ENCODE measurements at regions not wholly inside any gene's neighbourhood (a gene's known extent, or its start where the extent isn't known, plus 50 kb on each side); places are given as distances from the start of the nearest gene placed in this dataset.

GRCh38 chr6:40923326-40923725, 115.7 kb downstream of the UNC5CL start:
- Histone ChIP-seq H3K4me1 (ENCODE audit: insufficient read depth, low read length) (no peaks in the 10 kb centered on the region), H3K9me3 (ENCODE audit: low read length) (no peaks in the 10 kb centered on the region), H4K20me1 (ENCODE audit: insufficient read depth, low read length) (no peaks in the 10 kb centered on the region), H3K9ac (ENCODE audit: insufficient read depth, low read depth, low read length) (no peak overlapping the region), H3K4me3 (replicated peaks in 1 of 3; ENCODE audit: insufficient read depth in 1 of 3, low read depth in 2 of 3, low read length in 3 of 3) (no peak overlapping the region), H3K4me2 (ENCODE audit: low read depth, low read length) (no peak overlapping the region), H3K79me2 (ENCODE audit: insufficient read depth, low read length) (no peaks in the 10 kb centered on the region), H3K27ac (ENCODE audit: extremely low read length, insufficient read depth, low read length) (no peak overlapping the region), H3K36me3 (replicated peaks in 1 of 2; ENCODE audit: control insufficient read depth in 1 of 2, insufficient read depth in 2 of 2, low read length in 2 of 2) (no peaks in the 10 kb centered on the region), H2AFZ (ENCODE audit: low read length) (no peak overlapping the region), H3K27me3 (ENCODE audit: control insufficient read depth in 1 of 2, insufficient read depth in 2 of 2, low read length in 2 of 2) (peaks cover 3 to 36% of the 10 kb centered on the region in 2 experiments; a peak in 4 of 5 replicates)
- no peak for FAIRE-seq
- no peak for DNase-seq (ENCODE audit: low spot score)
- no peak for TF ChIP-seq ZNF580 (CRISPR knock-in tag; IDR thresholded peaks at IDR 0.05; ENCODE audit: borderline replicate concordance, low read depth)
- TF ChIP-seq SIX1 (CRISPR knock-in tag; IDR thresholded peaks at IDR 0.05; ENCODE audit: borderline replicate concordance), result no peak
- no peak for TF ChIP-seq ZNF251 (CRISPR knock-in tag; IDR thresholded peaks at IDR 0.05)
- TF ChIP-seq ZFAT (CRISPR knock-in tag; conservative IDR thresholded peaks at IDR 0.05), result no peak
- TF ChIP-seq ZBTB7A (CRISPR knock-in tag; IDR thresholded peaks at IDR 0.05), result no peak
- no peak for TF ChIP-seq AHR (CRISPR knock-in tag; IDR thresholded peaks at IDR 0.05)
- ChIA-PET POLR2A (no interaction called here), CTCF (ENCODE audit: low intra/inter-chr PET ratio, low total read pairs) (no interaction called here)
- ATAC-seq, result no peak
- BruUV-seq (replicated peaks), result no TSS peak
- intact Hi-C loops (cut with micrococcal nuclease; ENCODE audit: unreplicated experiment) (no loop called here), in situ Hi-C loops (cut with HindIII; ENCODE audit: extremely low pct_ligation_motif_present, low pct_unique_long_range_greater_than_20kb) (no loop called here)
- 69% methylated on average over 3 of the region's 4 CpGs for WGBS (ENCODE audit: low lambda C conversion rate)

DNA sequence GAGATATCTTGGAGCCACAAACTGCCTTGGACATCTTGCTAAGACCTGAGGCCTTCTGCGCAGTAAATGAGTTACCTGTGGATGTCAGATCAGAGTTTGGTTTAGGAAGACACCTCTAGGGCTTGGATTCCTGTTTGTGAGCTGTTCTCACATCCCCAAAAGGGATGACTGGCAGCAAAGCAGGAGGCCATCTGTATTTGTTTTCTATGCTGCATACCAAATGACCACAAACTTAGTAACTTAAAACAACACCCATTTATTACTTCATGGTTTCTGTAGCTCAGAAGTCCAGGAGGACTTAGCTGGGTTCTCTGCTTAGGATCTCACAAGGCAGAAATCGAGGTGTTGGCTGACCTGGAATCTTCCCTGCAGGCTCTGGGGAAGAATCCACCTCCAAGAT, 116.7 kb downstream of the UNC5CL start:
- Histone ChIP-seq H2AFZ (ENCODE audit: low read length) (no peak overlapping the region), H3K4me2 (ENCODE audit: low read depth, low read length) (no peak overlapping the region), H4K20me1 (ENCODE audit: insufficient read depth, low read length) (no peaks in the 10 kb centered on the region), H3K79me2 (ENCODE audit: insufficient read depth, low read length) (no peaks in the 10 kb centered on the region), H3K4me1 (ENCODE audit: insufficient read depth, low read length) (no peaks in the 10 kb centered on the region), H3K4me3 (replicated peaks in 1 of 3; ENCODE audit: insufficient read depth in 1 of 3, low read depth in 2 of 3, low read length in 3 of 3) (no peak overlapping the region), H3K27ac (ENCODE audit: extremely low read length, insufficient read depth, low read length) (no peak overlapping the region), H3K27me3 (ENCODE audit: control insufficient read depth in 1 of 2, insufficient read depth in 2 of 2, low read length in 2 of 2) (peaks cover 2 to 30% of the 10 kb centered on the region in 2 experiments), H3K9ac (ENCODE audit: insufficient read depth, low read depth, low read length) (no peak overlapping the region), H3K9me3 (ENCODE audit: low read length) (no peaks in the 10 kb centered on the region), H3K36me3 (replicated peaks in 1 of 2; ENCODE audit: control insufficient read depth in 1 of 2, insufficient read depth in 2 of 2, low read length in 2 of 2) (no peaks in the 10 kb centered on the region)
- ChIA-PET CTCF (ENCODE audit: low intra/inter-chr PET ratio, low total read pairs) (no interaction called here), POLR2A (no interaction called here)
- intact Hi-C loops (cut with micrococcal nuclease; ENCODE audit: unreplicated experiment) (no loop called here), in situ Hi-C loops (cut with HindIII; ENCODE audit: extremely low pct_ligation_motif_present, low pct_unique_long_range_greater_than_20kb) (no loop called here)
- DNase-seq (ENCODE audit: low spot score) (no peak), ATAC-seq (no peak), FAIRE-seq (no peak)
- TF ChIP-seq HNRNPL (IDR thresholded peaks at IDR 0.05; ENCODE audit: low read depth, low read length) (no peak), HOXA5 (CRISPR knock-in tag; IDR thresholded peaks at IDR 0.05) (no peak), EZH2 (conservative IDR thresholded peaks at IDR 0.05; ENCODE audit: low read depth, low read length) (no peak), ZNF281 (CRISPR knock-in tag; IDR thresholded peaks at IDR 0.05; ENCODE audit: borderline replicate concordance) (no peak)
- TF ChIP-seq, protein P1, sequence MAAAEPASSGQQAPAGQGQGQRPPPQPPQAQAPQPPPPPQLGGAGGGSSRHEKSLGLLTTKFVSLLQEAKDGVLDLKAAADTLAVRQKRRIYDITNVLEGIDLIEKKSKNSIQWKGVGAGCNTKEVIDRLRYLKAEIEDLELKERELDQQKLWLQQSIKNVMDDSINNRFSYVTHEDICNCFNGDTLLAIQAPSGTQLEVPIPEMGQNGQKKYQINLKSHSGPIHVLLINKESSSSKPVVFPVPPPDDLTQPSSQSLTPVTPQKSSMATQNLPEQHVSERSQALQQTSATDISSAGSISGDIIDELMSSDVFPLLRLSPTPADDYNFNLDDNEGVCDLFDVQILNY (CRISPR knock-in tag; conservative IDR thresholded peaks at IDR 0.05), result no peak
- no TSS peak for BruUV-seq (replicated peaks)
- WGBS (ENCODE audit: low lambda C conversion rate), result 8% methylated on average over 2 of the region's 2 CpGs
